Peyer's patch (tissue), 4 donors: ENCODE measurements at regions not wholly inside any gene's neighbourhood (a gene's known extent, or its start where the extent isn't known, plus 50 kb on each side); places are given as distances from the start of the nearest gene placed in this dataset.

ENCODE experiments used
- CTCF ChIP-seq, 6 experiments: fragments of 450-650 bp in 4 of 6; fragments of 200-600 bp in 2 of 6; sonication (generic) in 1 of 6; IDR thresholded peaks; one replicate each; pipeline ENCODE4 v1.5.1; 2017 to 2019; ENCODE audit warnings: antibody characterized with exemption in 6 of 6, mild to moderate bottlenecking in 3 of 6, moderate library complexity in 1 of 6
- POLR2A ChIP-seq, 2 donors: fragments of 450-650 bp; IDR thresholded peaks; one replicate each; pipeline ENCODE4 v1.5.1; 2017; ENCODE audit warnings: antibody characterized with exemption in 2 of 2, mild to moderate bottlenecking in 2 of 2, moderate library complexity in 2 of 2

GRCh38 chr3:11705049-11705448 lies 61.3 kb upstream of the VGLL4 start:
- TF ChIP-seq POLR2A (IDR thresholded peaks at IDR 0.05) (no peak), CTCF (IDR thresholded peaks at IDR 0.05) (no peak)
